Liver (tissue), 8 donors: ENCODE measurements at regions not wholly inside any gene's neighbourhood (a gene's known extent, or its start where the extent isn't known, plus 50 kb on each side); places are given as distances from the start of the nearest gene placed in this dataset.

Source experiments
- DNase-seq: peaks from one replicate; pipeline ENCODE4 v3.0.0-alpha.2; 2017; ENCODE audit warnings: low spot score
- H3K27ac ChIP-seq, 2 donors: one replicate each; pipeline ENCODE4 v1.7.0; 2013; ENCODE audit warnings: inconsistent platforms in 2 of 2, low read length in 2 of 2, control low read depth in 1 of 2, low read depth in 1 of 2, mild to moderate bottlenecking in 1 of 2
- H3K27me3 ChIP-seq, 4 donors: one replicate each; pipeline versions ENCODE4 v1.6.1 to v1.7.0; 2013; ENCODE audit warnings: low read length in 3 of 4, inconsistent platforms in 1 of 4, mild to moderate bottlenecking in 1 of 4, moderate library complexity in 1 of 4; ENCODE audit not compliant: control insufficient read depth in 4 of 4, insufficient read depth in 4 of 4
- H3K36me3 ChIP-seq, 4 donors: one replicate each; pipeline versions ENCODE4 v1.6.1 to v1.7.0; 2013; ENCODE audit warnings: low read length in 3 of 4, mild to moderate bottlenecking in 3 of 4, low read depth in 1 of 4, moderate library complexity in 1 of 4; ENCODE audit not compliant: control insufficient read depth in 4 of 4, insufficient read depth in 3 of 4
- H3K4me1 ChIP-seq, 4 donors: one replicate each; pipeline versions ENCODE4 v1.6.1 to v1.7.0; 2013; ENCODE audit warnings: low read length in 3 of 4, mild to moderate bottlenecking in 3 of 4, moderate library complexity in 1 of 4; ENCODE audit not compliant: control insufficient read depth in 4 of 4, insufficient read depth in 4 of 4
- H3K4me3 ChIP-seq, 3 donors: one replicate each; pipeline versions ENCODE4 v1.6.1 to v1.7.0; 2013; ENCODE audit warnings: low read length in 3 of 3, control low read depth in 1 of 3, low read depth in 1 of 3, mild to moderate bottlenecking in 1 of 3
- H3K9ac ChIP-seq, 2 donors: one replicate each; pipeline ENCODE4 v1.7.0; 2013; ENCODE audit warnings: low read length in 2 of 2, mild to moderate bottlenecking in 2 of 2, moderate library complexity in 2 of 2, control low read depth in 1 of 2, low read depth in 1 of 2
- H3K9me3 ChIP-seq, 4 donors: one replicate each; pipeline versions ENCODE4 v1.6.1 to v1.7.0; 2013; ENCODE audit warnings: low read length in 3 of 4; ENCODE audit not compliant: control insufficient read depth in 4 of 4
- CTCF ChIP-seq: fragments of 150-350 bp; IDR thresholded peaks from 2 replicates; pipeline ENCODE4 v1.5.1; 2017; ENCODE audit warnings: improper control_type of control experiment, low read depth, low read length; ENCODE audit not compliant: missing input control
- FOXA1 ChIP-seq: IDR thresholded peaks from 2 replicates; pipeline ENCODE4 v1.6.1; 2016; ENCODE audit warnings: antibody characterized with exemption
- FOXA2 ChIP-seq: IDR thresholded peaks from 2 replicates; pipeline ENCODE4 v1.6.1; 2016; ENCODE audit warnings: antibody characterized with exemption
- GABPA ChIP-seq, 2 donors: IDR thresholded peaks in 1 of 2; conservative IDR thresholded peaks in 1 of 2; 2 replicates each; pipeline ENCODE4 v1.6.1; 2016; ENCODE audit warnings: antibody characterized with exemption in 2 of 2, mild to moderate bottlenecking in 1 of 2, moderate library complexity in 1 of 2
- HNF4A ChIP-seq, 2 donors: conservative IDR thresholded peaks; 2 replicates each; pipeline ENCODE4 v1.6.1; 2016; ENCODE audit warnings: antibody characterized with exemption in 2 of 2, mild to moderate bottlenecking in 2 of 2
- HNF4G ChIP-seq: IDR thresholded peaks from 2 replicates; pipeline ENCODE4 v1.6.1; 2016; ENCODE audit warnings: antibody characterized with exemption
- JUND ChIP-seq, 2 donors: IDR thresholded peaks; 2 replicates each; pipeline ENCODE4 v1.6.1; 2016; ENCODE audit warnings: antibody characterized with exemption in 2 of 2
- RAD21 ChIP-seq, 2 donors: IDR thresholded peaks; 2 replicates each; pipeline ENCODE4 v1.6.1; 2016; ENCODE audit warnings: antibody characterized with exemption in 2 of 2, mild to moderate bottlenecking in 2 of 2
- RXRA ChIP-seq, 2 donors: IDR thresholded peaks; 2 replicates each; pipeline ENCODE4 v1.6.1; 2017 to 2018; ENCODE audit warnings: antibody characterized with exemption in 2 of 2, mild to moderate bottlenecking in 1 of 2
- SP1 ChIP-seq: IDR thresholded peaks from 2 replicates; pipeline ENCODE4 v1.6.1; 2018; ENCODE audit warnings: antibody characterized with exemption, mild to moderate bottlenecking
- TAF1 ChIP-seq: conservative IDR thresholded peaks from 2 replicates; pipeline ENCODE4 v1.6.1; 2016; ENCODE audit warnings: antibody characterized with exemption, mild to moderate bottlenecking
- YY1 ChIP-seq: IDR thresholded peaks from 2 replicates; pipeline ENCODE4 v1.6.1; 2016; ENCODE audit warnings: antibody characterized with exemption, mild to moderate bottlenecking
- WGBS: extraction: QIAGEN DNeasy Blood & Tissue Kit; methylation state at CpG from one replicate; pipeline ENCODE4 v1.1.7; 2013; 5-methylcytosine and 5-hydroxymethylcytosine counted together
- TF ChIP-seq, protein P1 (sequence below): IDR thresholded peaks from 2 replicates; pipeline ENCODE4 v1.6.1; 2016; ENCODE audit warnings: antibody characterized with exemption
- donor health status: healthy.
- donor health status: healthy.
- donor health status: healthy.
- donor health status: healthy.
- donor health status: healthy.

GRCh38 chr4:154033921-154034320 is 245.0 kb upstream of the SFRP2 start:
- Histone ChIP-seq H3K9me3 (no peaks in the 10 kb centered on the region), H3K4me3 (no peak overlapping the region), H3K27me3 (no peaks in the 10 kb centered on the region), H3K27ac (no peak overlapping the region), H3K36me3 (no peaks in the 10 kb centered on the region), H3K9ac (no peak overlapping the region), H3K4me1 (no peaks in the 10 kb centered on the region)
- 52% methylated on average over 3 of the region's 3 CpGs for WGBS
- DNase-seq: no peak
- TF ChIP-seq FOXA2 (no peak), SP1 (no peak), RXRA (IDR thresholded peaks at IDR 0.05) (no peak)

- no peaks in the 10 kb centered on the region for H3K4me1 ChIP-seq
- TF ChIP-seq GABPA (IDR thresholded peaks at IDR 0.05 in 1 of 2, conservative IDR thresholded peaks at IDR 0.05 in 1 of 2) (no peak), FOXA1 (no peak), RXRA (IDR thresholded peaks at IDR 0.05) (no peak), RAD21 (IDR thresholded peaks at IDR 0.05) (no peak), HNF4G (no peak)
- H3K9ac ChIP-seq: no peak overlapping the region
- H3K27ac ChIP-seq: no peak overlapping the region
- no peaks in the 10 kb centered on the region for H3K9me3 ChIP-seq
- H3K27me3 ChIP-seq: no peaks in the 10 kb centered on the region
- 86% methylated on average over 3 of the region's 3 CpGs for WGBS
- no peaks in the 10 kb centered on the region for H3K36me3 ChIP-seq
- no peak for DNase-seq
- no peak overlapping the region for H3K4me3 ChIP-seq
Observed at GRCh38 chr4:154032914-154033313, 244.0 kb upstream of the SFRP2 start.

GRCh38 chr4:154030746-154031145 is 241.9 kb upstream of the SFRP2 start:
- Histone ChIP-seq H3K36me3 (no peaks in the 10 kb centered on the region), H3K27ac (no peak overlapping the region), H3K9ac (no peak overlapping the region), H3K9me3 (no peaks in the 10 kb centered on the region), H3K27me3 (no peaks in the 10 kb centered on the region), H3K4me3 (no peak overlapping the region), H3K4me1 (no peaks in the 10 kb centered on the region)
- TF ChIP-seq HNF4G (no peak), FOXA1 (no peak), HNF4A (conservative IDR thresholded peaks at IDR 0.05) (no peak), CTCF (no peak), TAF1 (no peak), YY1 (no peak), RAD21 (IDR thresholded peaks at IDR 0.05) (no peak), JUND (IDR thresholded peaks at IDR 0.05) (no peak)
- TF ChIP-seq, protein P1, sequence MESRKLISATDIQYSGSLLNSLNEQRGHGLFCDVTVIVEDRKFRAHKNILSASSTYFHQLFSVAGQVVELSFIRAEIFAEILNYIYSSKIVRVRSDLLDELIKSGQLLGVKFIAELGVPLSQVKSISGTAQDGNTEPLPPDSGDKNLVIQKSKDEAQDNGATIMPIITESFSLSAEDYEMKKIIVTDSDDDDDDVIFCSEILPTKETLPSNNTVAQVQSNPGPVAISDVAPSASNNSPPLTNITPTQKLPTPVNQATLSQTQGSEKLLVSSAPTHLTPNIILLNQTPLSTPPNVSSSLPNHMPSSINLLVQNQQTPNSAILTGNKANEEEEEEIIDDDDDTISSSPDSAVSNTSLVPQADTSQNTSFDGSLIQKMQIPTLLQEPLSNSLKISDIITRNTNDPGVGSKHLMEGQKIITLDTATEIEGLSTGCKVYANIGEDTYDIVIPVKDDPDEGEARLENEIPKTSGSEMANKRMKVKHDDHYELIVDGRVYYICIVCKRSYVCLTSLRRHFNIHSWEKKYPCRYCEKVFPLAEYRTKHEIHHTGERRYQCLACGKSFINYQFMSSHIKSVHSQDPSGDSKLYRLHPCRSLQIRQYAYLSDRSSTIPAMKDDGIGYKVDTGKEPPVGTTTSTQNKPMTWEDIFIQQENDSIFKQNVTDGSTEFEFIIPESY: no peak
- WGBS: 41% methylated on average over 2 of the region's 2 CpGs
- DNase-seq: no peak
